Endothelial cell of umbilical vein (primary cell): ENCODE measurements at regions not wholly inside any gene's neighbourhood (a gene's known extent, or its start where the extent isn't known, plus 50 kb on each side); places are given as distances from the start of the nearest gene placed in this dataset.

ENCODE experiments used
- BruUV-seq: library from RNA; stranded (reverse); fragments of 400-500 nt; replicated peaks from 2 replicates; lab custom pipeline; 2021; lab: Mats Ljungman, UMichigan
- CTCF ChIA-PET: fragments of 300-600, 350-600 bp; sonication (Branson Sonifier 250); formaldehyde crosslinking; loops from one replicate; lab custom pipeline; 2021; ENCODE audit warnings: antibody characterized with exemption, inconsistent platforms; lab: Charles Lee
- POLR2A ChIA-PET: fragments of 300-600, 350-600 bp; sonication (Branson Sonifier 250); formaldehyde crosslinking; loops from one replicate; lab custom pipeline; 2021; ENCODE audit warnings: antibody characterized with exemption, inconsistent platforms; lab: Charles Lee
- DNase-seq: peaks from one replicate; pipeline ENCODE4 v3.0.0-alpha.2; 2011; ENCODE audit warnings: low read depth, low spot score
- FAIRE-seq: peaks from 2 replicates; lab custom pipeline; 2011; peaks lifted over from hg19 to GRCh38; lab: Jason Lieb, UNC
- H2AFZ ChIP-seq: 2 replicates; pipeline ENCODE4 v1.6.0; 2012; ENCODE audit warnings: low read depth, low read length, control low read depth, inconsistent platforms
- H3K27ac ChIP-seq: 2 replicates; pipeline ENCODE4 v1.5.1; 2011; ENCODE audit warnings: low read depth, mild to moderate bottlenecking, control low read depth, low read length, moderate library complexity; ENCODE audit not compliant: insufficient read depth
- H3K27me3 ChIP-seq, 2 experiments: 2 replicates each; pipeline versions ENCODE4 v1.6.0 to v1.6.1; 2011; ENCODE audit warnings: low read length in 2 of 2, mixed read lengths in 1 of 2; ENCODE audit not compliant: control insufficient read depth in 2 of 2, insufficient read depth in 2 of 2
- H3K36me3 ChIP-seq, 2 experiments: 2 replicates in 1 of 2; 3 replicates in 1 of 2; pipeline ENCODE4 v1.5.1; 2011; ENCODE audit warnings: low read length in 2 of 2, mild to moderate bottlenecking in 1 of 2, moderate library complexity in 1 of 2; ENCODE audit not compliant: control insufficient read depth in 2 of 2, insufficient read depth in 2 of 2; ENCODE audit errors: extremely low read depth in 1 of 2
- H3K4me1 ChIP-seq: 3 replicates; pipeline ENCODE4 v1.5.1; 2011; ENCODE audit warnings: mild to moderate bottlenecking, low read length; ENCODE audit not compliant: control insufficient read depth, insufficient read depth; ENCODE audit errors: extremely low read depth
- H3K4me2 ChIP-seq: 2 replicates; pipeline ENCODE4 v1.6.1; 2011; ENCODE audit warnings: low read length, control low read depth, mixed read lengths; ENCODE audit not compliant: insufficient read depth
- H3K4me3 ChIP-seq, 3 experiments: fragments of 200-600 bp in 1 of 3; sonication (generic), shearing (Covaris generic) in 1 of 3; replicated peaks in 1 of 3; 2 replicates each; pipeline ENCODE4 v1.5.1; 2011 to 2016; ENCODE audit warnings: control low read depth in 3 of 3, low read length in 3 of 3, mild to moderate bottlenecking in 2 of 3, inconsistent platforms in 1 of 3, low read depth in 1 of 3, moderate library complexity in 1 of 3; ENCODE audit not compliant: insufficient read depth in 1 of 3
- H3K79me2 ChIP-seq: 2 replicates; pipeline ENCODE4 v1.6.0; 2012; ENCODE audit warnings: low read length, inconsistent platforms; ENCODE audit not compliant: control insufficient read depth, insufficient read depth
- H3K9ac ChIP-seq: replicated peaks from 2 replicates; pipeline ENCODE3; 2011; ENCODE audit warnings: low read length, control low read depth; ENCODE audit not compliant: insufficient read depth; ENCODE audit errors: extremely low read depth
- H3K9me1 ChIP-seq: replicated peaks from 3 replicates; pipeline ENCODE4 v1.6.0; 2011; ENCODE audit warnings: mild to moderate bottlenecking, low read length; ENCODE audit not compliant: control insufficient read depth, insufficient read depth; ENCODE audit errors: extremely low read depth
- H3K9me3 ChIP-seq: replicated peaks from 2 replicates; pipeline ENCODE4 v1.5.1; 2012; ENCODE audit warnings: low read length, inconsistent platforms; ENCODE audit not compliant: control insufficient read depth, insufficient read depth
- H4K20me1 ChIP-seq: replicated peaks from 2 replicates; pipeline ENCODE3; 2011; ENCODE audit warnings: mild to moderate bottlenecking, low read length; ENCODE audit not compliant: control insufficient read depth, insufficient read depth; ENCODE audit errors: extremely low read depth
- EZH2 ChIP-seq: IDR thresholded peaks from 2 replicates; pipeline ENCODE4 v1.6.1; 2012; ENCODE audit warnings: borderline replicate concordance, low read depth, mild to moderate bottlenecking, moderate library complexity, low read length, inconsistent platforms; ENCODE audit not compliant: severe bottlenecking
- FOS ChIP-seq: IDR thresholded peaks from 2 replicates; pipeline ENCODE4 v1.6.1; 2011; ENCODE audit warnings: mild to moderate bottlenecking, low read length, moderate library complexity, borderline replicate concordance; ENCODE audit not compliant: insufficient read depth
- GATA2 ChIP-seq: IDR thresholded peaks from 2 replicates; pipeline ENCODE4 v1.7.0; 2011; ENCODE audit warnings: low read depth, mild to moderate bottlenecking, moderate library complexity, mixed read lengths, low read length; ENCODE audit not compliant: insufficient read length, insufficient read depth
- JUN ChIP-seq: IDR thresholded peaks from 2 replicates; pipeline ENCODE4 v1.6.1; 2011; ENCODE audit warnings: borderline replicate concordance, low read depth; ENCODE audit not compliant: insufficient read length, insufficient read depth
- MYC ChIP-seq: IDR thresholded peaks from one replicate; pipeline ENCODE4 v1.6.1; 2011; ENCODE audit warnings: mild to moderate bottlenecking, low read depth, low read length
- POLR2A ChIP-seq: IDR thresholded peaks from 2 replicates; pipeline ENCODE4 v1.6.1; 2012; ENCODE audit warnings: low read depth, mild to moderate bottlenecking, control low read depth, low read length
- POLR2AphosphoS5 ChIP-seq: IDR thresholded peaks from 2 replicates; pipeline ENCODE4 v1.6.1; 2012; ENCODE audit warnings: low read depth, mild to moderate bottlenecking, control low read depth, low read length, moderate library complexity; ENCODE audit not compliant: insufficient read depth
- dilution Hi-C: fragments of 300-500 bp; cut with MboI; formaldehyde crosslinking; loops from one replicate; pipeline ENCODE4 v1.15.0; 2019; ENCODE audit warnings: low sequenced_read_pairs; ENCODE audit not compliant: extremely low pct_ligation_motif_present
- intact Hi-C: fragments of 100-400 bp; cut with micrococcal nuclease; formaldehyde crosslinking; loops from one replicate; pipeline ENCODE4 v1.10.0; 2022
- TF ChIP-seq, protein P1 (sequence below), 2 donors: IDR thresholded peaks; 1 replicate in 1 of 2; 2 replicates in 1 of 2; pipeline ENCODE4 v1.5.1; 2011; ENCODE audit warnings: low read length in 2 of 2, mild to moderate bottlenecking in 2 of 2, moderate library complexity in 2 of 2, control low read depth in 1 of 2, inconsistent platforms in 1 of 2, low read depth in 1 of 2; ENCODE audit not compliant: insufficient read depth in 1 of 2; ENCODE audit errors: extremely low read depth in 1 of 2
- TF ChIP-seq, protein P2 (sequence below): IDR thresholded peaks from 2 replicates; pipeline ENCODE4 v1.6.1; 2011; ENCODE audit not compliant: insufficient read depth, insufficient read length

DNA sequence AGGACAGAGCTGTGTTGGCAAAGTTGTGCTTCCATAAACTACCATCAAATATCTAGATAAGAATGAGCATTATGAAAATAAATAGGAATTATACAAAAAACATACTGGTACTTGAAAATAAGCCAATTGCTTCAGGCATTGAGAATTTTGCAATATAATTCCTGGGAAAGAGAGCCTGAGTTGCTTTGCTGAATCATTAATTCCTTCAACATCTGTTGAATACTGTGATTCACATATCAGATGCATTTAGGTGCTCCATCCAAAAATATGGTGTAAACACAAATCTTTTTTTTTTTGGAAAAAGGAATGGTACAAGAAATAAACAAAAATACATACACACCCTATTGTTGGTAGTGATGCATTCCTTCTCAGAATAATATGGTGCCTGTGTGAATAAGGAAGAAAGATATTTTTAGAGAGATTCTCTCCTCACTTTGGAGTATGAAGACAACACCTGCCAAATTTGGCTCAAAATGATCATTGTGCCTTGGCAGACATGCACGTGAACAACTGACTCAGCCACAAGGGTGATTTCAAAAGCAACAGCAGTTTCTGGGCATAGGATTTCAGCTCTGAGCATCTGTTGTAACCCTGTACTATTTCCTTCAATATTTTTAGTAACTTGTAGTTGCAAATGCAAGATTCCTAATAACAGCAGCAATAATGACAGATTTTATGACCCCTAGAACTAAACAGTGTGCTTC lies 96.7 kb downstream of the CAVIN4 start:
- dilution Hi-C loops (no loop called here), intact Hi-C loops (no loop called here)
- Histone ChIP-seq H3K27me3 (no peaks in the 10 kb centered on the region), H4K20me1 (no peaks in the 10 kb centered on the region), H2AFZ (no peak overlapping the region), H3K9me1 (no peaks in the 10 kb centered on the region), H3K36me3 (no peaks in the 10 kb centered on the region), H3K9ac (no peak overlapping the region), H3K4me1 (no peaks in the 10 kb centered on the region), H3K4me2 (no peak overlapping the region), H3K9me3 (no peaks in the 10 kb centered on the region), H3K27ac (no peak overlapping the region), H3K4me3 (no peak overlapping the region), H3K79me2 (no peaks in the 10 kb centered on the region)
- TF ChIP-seq, protein P1, sequence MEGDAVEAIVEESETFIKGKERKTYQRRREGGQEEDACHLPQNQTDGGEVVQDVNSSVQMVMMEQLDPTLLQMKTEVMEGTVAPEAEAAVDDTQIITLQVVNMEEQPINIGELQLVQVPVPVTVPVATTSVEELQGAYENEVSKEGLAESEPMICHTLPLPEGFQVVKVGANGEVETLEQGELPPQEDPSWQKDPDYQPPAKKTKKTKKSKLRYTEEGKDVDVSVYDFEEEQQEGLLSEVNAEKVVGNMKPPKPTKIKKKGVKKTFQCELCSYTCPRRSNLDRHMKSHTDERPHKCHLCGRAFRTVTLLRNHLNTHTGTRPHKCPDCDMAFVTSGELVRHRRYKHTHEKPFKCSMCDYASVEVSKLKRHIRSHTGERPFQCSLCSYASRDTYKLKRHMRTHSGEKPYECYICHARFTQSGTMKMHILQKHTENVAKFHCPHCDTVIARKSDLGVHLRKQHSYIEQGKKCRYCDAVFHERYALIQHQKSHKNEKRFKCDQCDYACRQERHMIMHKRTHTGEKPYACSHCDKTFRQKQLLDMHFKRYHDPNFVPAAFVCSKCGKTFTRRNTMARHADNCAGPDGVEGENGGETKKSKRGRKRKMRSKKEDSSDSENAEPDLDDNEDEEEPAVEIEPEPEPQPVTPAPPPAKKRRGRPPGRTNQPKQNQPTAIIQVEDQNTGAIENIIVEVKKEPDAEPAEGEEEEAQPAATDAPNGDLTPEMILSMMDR (IDR thresholded peaks at IDR 0.05; ENCODE audit: extremely low read depth in 1 of 2, insufficient read depth in 1 of 2, low read depth in 1 of 2, low read length in 2 of 2), result no peak
- TF ChIP-seq FOS, result no peak
- no peak for TF ChIP-seq EZH2
- TF ChIP-seq JUN, result no peak
- TF ChIP-seq POLR2A, result no peak
- TF ChIP-seq POLR2AphosphoS5, result no peak
- TF ChIP-seq, protein P2, sequence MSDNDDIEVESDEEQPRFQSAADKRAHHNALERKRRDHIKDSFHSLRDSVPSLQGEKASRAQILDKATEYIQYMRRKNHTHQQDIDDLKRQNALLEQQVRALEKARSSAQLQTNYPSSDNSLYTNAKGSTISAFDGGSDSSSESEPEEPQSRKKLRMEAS, result no peak
- no peak for TF ChIP-seq GATA2
- TF ChIP-seq MYC, result no peak
- POLR2A ChIA-PET, result no interaction called here
- DNase-seq (no peak), FAIRE-seq (no peak)
- CTCF ChIA-PET, result interaction anchor here (0.7 kb wide), 1 partner anchor 789 kb away, joined by 3 read pairs; no protein-coding TSS in a partner anchor
- no TSS peak for BruUV-seq
